K562 (cell line): ENCODE measurements at regions not wholly inside any gene's neighbourhood (a gene's known extent, or its start where the extent isn't known, plus 50 kb on each side); places are given as distances from the start of the nearest gene placed in this dataset. TPM values are rescaled to one million over a fixed set of nuclear protein-coding genes. Genes with fewer than 3 reads are reported as not detected.
A peak's percentile ranks its signal among the peaks of the same experiment; 100 is the strongest.
"Not testable (repeated sequence)": the region's sequence is repeated elsewhere in the genome, so short reads cannot be mapped to it uniquely, and the experiment has no call there.

ENCODE experiments used
- ATAC-seq: fragments of 200-7000 bp; cut with Tn5 transposase; 3 replicates; pipeline ENCODE4 v1.9.1; 2020; ENCODE audit warnings: moderate library complexity
- BruUV-seq: library from RNA; stranded (reverse); fragments of 400-500 nt; replicated peaks from 2 replicates; lab custom pipeline; 2021; lab: Mats Ljungman, UMichigan
- CTCF ChIA-PET: fragments of 300-600 bp; formaldehyde crosslinking; extraction: SDS; loops from one replicate; lab custom pipeline; 2021; ENCODE audit warnings: low intra/inter-chr PET ratio; lab: Yijun Ruan, JAX
- POLR2A ChIA-PET: fragments of 300-600, 350-650 bp; sonication (Branson Sonifier 250); formaldehyde crosslinking; extraction: SDS; loops from one replicate; lab custom pipeline; 2021; ENCODE audit warnings: antibody characterized with exemption, inconsistent platforms; lab: Yijun Ruan, JAX
- DNase-seq, 4 experiments: peaks; one replicate each; pipeline versions ENCODE4 v3.0.0 to v3.0.0-alpha.2; 2011 to 2018; ENCODE audit warnings: low spot score in 3 of 4, mixed read lengths in 3 of 4; ENCODE audit errors: extremely low read depth in 1 of 4
- FAIRE-seq: peaks from 2 replicates; lab custom pipeline; 2011; peaks lifted over from hg19 to GRCh38; lab: Jason Lieb, UNC
- H2AFZ ChIP-seq: 2 replicates; pipeline ENCODE4 v1.6.0; 2011; ENCODE audit warnings: low read depth, low read length, control low read depth, inconsistent platforms
- H3K27ac ChIP-seq: fragments of 200-600 bp; 3 replicates; pipeline ENCODE4 v1.8.0; 2011; ENCODE audit warnings: low read depth, mild to moderate bottlenecking, control low read depth, inconsistent platforms, low read length, moderate library complexity, mixed read lengths; ENCODE audit errors: extremely low read depth
- H3K27me3 ChIP-seq, 2 experiments: fragments of 300-600 bp in 1 of 2; 2 replicates in 1 of 2; 3 replicates in 1 of 2; pipeline versions ENCODE4 v1.6.0 to v1.8.0; 2011; ENCODE audit warnings: inconsistent platforms in 2 of 2, low read length in 2 of 2, mild to moderate bottlenecking in 1 of 2, mixed read lengths in 1 of 2, moderate library complexity in 1 of 2; ENCODE audit not compliant: control insufficient read depth in 2 of 2, insufficient read depth in 2 of 2
- H3K36me3 ChIP-seq: fragments of 300-600 bp; 3 replicates; pipeline ENCODE4 v1.8.0; 2011; ENCODE audit warnings: mild to moderate bottlenecking, low read length, inconsistent platforms; ENCODE audit not compliant: control insufficient read depth, insufficient read depth
- H3K4me1 ChIP-seq, 2 experiments: fragments of 200-600 bp in 1 of 2; replicated peaks in 1 of 2; 2 replicates in 1 of 2; 3 replicates in 1 of 2; pipeline versions ENCODE4 v1.5.1 to v1.8.0; 2011; ENCODE audit warnings: inconsistent platforms in 2 of 2, low read length in 2 of 2, mild to moderate bottlenecking in 1 of 2, mixed read lengths in 1 of 2, moderate library complexity in 1 of 2; ENCODE audit not compliant: control insufficient read depth in 2 of 2, insufficient read depth in 2 of 2
- H3K4me2 ChIP-seq: 2 replicates; pipeline ENCODE4 v1.6.1; 2011; ENCODE audit warnings: low read length, control low read depth, inconsistent platforms, mixed read lengths; ENCODE audit not compliant: insufficient read depth
- H3K4me3 ChIP-seq: fragments of 200-600 bp; sonication (generic), shearing (Covaris generic); 2 replicates; pipeline ENCODE4 v1.5.1; 2016; ENCODE audit warnings: control low read depth, inconsistent platforms
- H3K79me2 ChIP-seq: fragments of 200-600 bp; 3 replicates; pipeline ENCODE4 v1.8.0; 2011; ENCODE audit warnings: low read length, inconsistent platforms; ENCODE audit not compliant: control insufficient read depth, insufficient read depth
- H3K9ac ChIP-seq, 2 experiments: 2 replicates each; pipeline versions ENCODE4 v1.6.0 to v1.6.1; 2011; ENCODE audit warnings: low read depth in 2 of 2, low read length in 2 of 2, control low read depth in 1 of 2, inconsistent platforms in 1 of 2, mild to moderate bottlenecking in 1 of 2, mixed read lengths in 1 of 2; ENCODE audit not compliant: insufficient read depth in 1 of 2
- H3K9me1 ChIP-seq: one replicate; pipeline ENCODE4 v1.6.0; 2011; ENCODE audit warnings: inconsistent platforms, mild to moderate bottlenecking, low read length, moderate library complexity; ENCODE audit not compliant: control insufficient read depth, insufficient read depth
- H3K9me3 ChIP-seq: replicated peaks from 2 replicates; pipeline ENCODE4 v1.5.1; 2011; ENCODE audit warnings: low read depth, low read length, inconsistent platforms; ENCODE audit not compliant: control insufficient read depth, insufficient read depth
- H4K20me1 ChIP-seq: replicated peaks from 2 replicates; pipeline ENCODE4 v1.6.1; 2011; ENCODE audit warnings: low read length, inconsistent platforms, mixed read lengths; ENCODE audit not compliant: control insufficient read depth, insufficient read depth
- ELF4 ChIP-seq: fragments of 450-650 bp; formaldehyde crosslinking; IDR thresholded peaks from 2 replicates; pipeline ENCODE4 v1.4.0; 2022; ENCODE audit warnings: missing genetic modification characterization
- HOMEZ ChIP-seq: fragments of 250-450 bp; sonication (Bioruptor Pico); IDR thresholded peaks from 2 replicates; pipeline ENCODE4 v1.4.0; 2020; ENCODE audit warnings: mild to moderate bottlenecking, moderate library complexity
- WGBS: fragments of 100-300 bp; shearing (Covaris generic); methylation state at CpG from one replicate; pipeline ENCODE4 v1.1.6; 2016; ENCODE audit warnings: low coverage, mixed read lengths; ENCODE audit not compliant: insufficient coverage; ENCODE audit errors: missing lambda C conversion rate; 5-methylcytosine and 5-hydroxymethylcytosine counted together
- in situ Hi-C: fragments of 300-500 bp; cut with MboI; formaldehyde crosslinking; loops from 4 replicates; pipeline ENCODE4 v1.15.0; 2018; ENCODE audit warnings: inconsistent platforms, mixed read lengths
- intact Hi-C: fragments of 100-400 bp; cut with micrococcal nuclease; formaldehyde crosslinking; loops from 2 replicates; pipeline ENCODE4 v1.14.2; 2022
- small RNA-seq: library from RNA; depleted of rRNA; stranded (forward); fragments of <200 nt; gene quantifications from one replicate; pipeline ENCODE3, GENCODE V24; 2014

- TF ChIP-seq HOMEZ (CRISPR knock-in tag): no peak
- no peak for TF ChIP-seq ELF4 (CRISPR knock-in tag)
Observed at GRCh38 chr1:88618331-88618730, 65.7 kb upstream of the PKN2 start (continued).

- H3K9me3 ChIP-seq, H3K4me2 ChIP-seq, ATAC-seq, H3K27me3 ChIP-seq, intact Hi-C loops, H3K27ac ChIP-seq, H4K20me1 ChIP-seq, CTCF ChIA-PET, H3K36me3 ChIP-seq, H3K9ac ChIP-seq, H2AFZ ChIP-seq, H3K4me1 ChIP-seq, H3K9me1 ChIP-seq, BruUV-seq, FAIRE-seq, H3K79me2 ChIP-seq, in situ Hi-C loops, DNase-seq, POLR2A ChIA-PET, H3K4me3 ChIP-seq: not testable (repeated sequence)
- WGBS: 7% methylated on average over 1 of the region's 1 CpG
Observed at GRCh38 chr1:88623101-88623500, 61.0 kb upstream of the PKN2 start.

Small RNAs in the stretch of these regions (small RNA-seq; reads per million reads assigned to genes)
- not detected for gene AL049861.1
- not detected for gene RF02271
- gene RN7SL583P: not detected
- 0.62 reads per million, percentile 35 among the genes with 10 or more reads in this experiment for gene RNA5SP52
